A673 (cell line): ENCODE measurements at regions not wholly inside any gene's neighbourhood (a gene's known extent, or its start where the extent isn't known, plus 50 kb on each side); places are given as distances from the start of the nearest gene placed in this dataset.

ENCODE experiments used
- BruUV-seq: library from RNA; stranded (reverse); fragments of 400-500 nt; replicated peaks from 2 replicates; lab custom pipeline; 2021; lab: Mats Ljungman, UMichigan
- CTCF ChIA-PET: fragments of 300-600 bp; sonication (Branson Sonifier 250); formaldehyde crosslinking; loops from one replicate; lab custom pipeline; 2022; ENCODE audit warnings: antibody characterized with exemption; lab: Charles Lee
- POLR2A ChIA-PET: fragments of 300-600 bp; sonication (Branson Sonifier 250); formaldehyde crosslinking; loops from one replicate; lab custom pipeline; 2022; ENCODE audit warnings: antibody characterized with exemption; ENCODE audit not compliant: low non-redundant PET; lab: Charles Lee
- DNase-seq: peaks from one replicate; pipeline ENCODE4 v3.0.0-alpha.2; 2015; ENCODE audit warnings: low spot score
- H3K27ac ChIP-seq: fragments of 200-600 bp; sonication (generic); 2 replicates; pipeline ENCODE4 v1.5.1; 2016; ENCODE audit warnings: mixed run types, low read depth, mild to moderate bottlenecking, mixed read lengths, antibody characterized with exemption, low read length; ENCODE audit not compliant: poor library complexity, severe bottlenecking
- H3K27me3 ChIP-seq: fragments of 200-600 bp; sonication (generic); replicated peaks from 2 replicates; pipeline ENCODE4 v1.6.1; 2017; ENCODE audit warnings: mixed run types, low read depth, mild to moderate bottlenecking, mixed read lengths, antibody characterized with exemption, low read length; ENCODE audit not compliant: insufficient read depth, poor library complexity
- H3K36me3 ChIP-seq: fragments of 200-600 bp; sonication (generic); 2 replicates; pipeline ENCODE4 v1.6.1; 2016; ENCODE audit warnings: mixed run types, mild to moderate bottlenecking, mixed read lengths, antibody characterized with exemption, low read length; ENCODE audit not compliant: insufficient read depth, poor library complexity, severe bottlenecking
- H3K4me1 ChIP-seq: fragments of 200-600 bp; sonication (generic); 2 replicates; pipeline ENCODE4 v1.6.1; 2017; ENCODE audit warnings: mixed run types, mild to moderate bottlenecking, mixed read lengths, antibody characterized with exemption, low read length; ENCODE audit not compliant: insufficient read depth, poor library complexity, severe bottlenecking
- H3K4me3 ChIP-seq: fragments of 200-600 bp; sonication (generic); 2 replicates; pipeline ENCODE4 v1.5.1; 2016; ENCODE audit warnings: low read depth, mixed run types, mild to moderate bottlenecking, mixed read lengths, low read length; ENCODE audit not compliant: poor library complexity, severe bottlenecking
- H3K9me3 ChIP-seq: fragments of 200-600 bp; sonication (generic); 2 replicates; pipeline ENCODE4 v1.6.1; 2016; ENCODE audit warnings: mixed run types, low read depth, mild to moderate bottlenecking, mixed read lengths, antibody characterized with exemption, low read length; ENCODE audit not compliant: poor library complexity, severe bottlenecking
- CTCF ChIP-seq: fragments of 300-800, 200-600 bp; sonication (generic); conservative IDR thresholded peaks from 2 replicates; pipeline ENCODE4 v1.5.1; 2017; ENCODE audit warnings: low read depth, mild to moderate bottlenecking, antibody characterized with exemption, low read length, moderate library complexity, mixed read lengths
- EZH2 ChIP-seq: fragments of 200-600 bp; sonication (generic); IDR thresholded peaks from 2 replicates; pipeline ENCODE4 v1.6.1; 2017; ENCODE audit warnings: borderline replicate concordance, low read depth, mild to moderate bottlenecking, mixed read lengths, antibody characterized with exemption, low read length; ENCODE audit not compliant: poor library complexity, severe bottlenecking
- intact Hi-C: fragments of 100-400 bp; cut with micrococcal nuclease; formaldehyde crosslinking; loops from one replicate; pipeline ENCODE4 v1.10.0; 2022; ENCODE audit not compliant: unreplicated experiment

GRCh38 chr17:55660178-55660886, 62.3 kb downstream of the TMEM100 start:
- no TSS peak for BruUV-seq
- ChIA-PET POLR2A (interaction anchor here (1.3 kb wide), 1 partner anchor 29 kb away, joined by 3 read pairs; no protein-coding TSS in a partner anchor), CTCF (interaction anchor here (0.8 to 1.1 kb wide), 3 partner anchors 12 to 78 kb away, joined by 3 to 7 read pairs (median 3); no protein-coding TSS in a partner anchor)
- no peaks in the 10 kb centered on the region for H3K9me3 ChIP-seq
- intact Hi-C loops, result no loop called here
- peaks cover 54% of the 10 kb centered on the region for H3K4me1 ChIP-seq
- peak overlapping the region; percentile 82 for H3K27ac ChIP-seq
- TF ChIP-seq CTCF (no peak), EZH2 (no peak)
- H3K27me3 ChIP-seq, result no peaks in the 10 kb centered on the region
- H3K4me3 ChIP-seq, result peak overlapping the region; percentile 4
- DNase-seq, result peak; percentile 99
- no peaks in the 10 kb centered on the region for H3K36me3 ChIP-seq

- ChIA-PET POLR2A (interaction anchor here (1.3 kb wide), 1 partner anchor 30 kb away, joined by 3 read pairs; no protein-coding TSS in a partner anchor), CTCF (interaction anchor here (0.9 to 1.1 kb wide), 2 partner anchors 18 to 78 kb away, joined by 3 to 7 read pairs; no protein-coding TSS in a partner anchor)
- Histone ChIP-seq H3K27me3 (no peaks in the 10 kb centered on the region), H3K27ac (peak overlapping the region; percentile 82), H3K4me3 (peak overlapping the region; percentile 4), H3K36me3 (no peaks in the 10 kb centered on the region), H3K9me3 (no peaks in the 10 kb centered on the region), H3K4me1 (peaks cover 56% of the 10 kb centered on the region)
- DNase-seq, result no peak
- no peak for TF ChIP-seq EZH2
- no peak for TF ChIP-seq CTCF
- intact Hi-C loops, result no loop called here
- no TSS peak for BruUV-seq
Observed at GRCh38 chr17:55659661-55660060, 63.0 kb downstream of the TMEM100 start.

GRCh38 chr17:55655777-55656176, 66.9 kb downstream of the TMEM100 start:
- Histone ChIP-seq H3K27ac (no peak overlapping the region), H3K27me3 (no peaks in the 10 kb centered on the region), H3K4me3 (no peak overlapping the region), H3K4me1 (peaks cover 50% of the 10 kb centered on the region), H3K36me3 (no peaks in the 10 kb centered on the region), H3K9me3 (no peaks in the 10 kb centered on the region)
- ChIA-PET POLR2A (no interaction called here), CTCF (no interaction called here)
- intact Hi-C loops, result no loop called here
- TF ChIP-seq CTCF, result no peak
- no peak for TF ChIP-seq EZH2
- BruUV-seq, result no TSS peak
- DNase-seq, result no peak
